ENCODE measurements at regions not wholly inside any gene's neighbourhood (a gene's known extent, or its start where the extent isn't known, plus 50 kb on each side); places are given as distances from the start of the nearest gene placed in this dataset.

- Mint-ChIP-seq H3K4me3 (no peak overlapping the region), H3K4me1 (peaks cover 4% of the 10 kb centered on the region), H3K9me3 (peaks cover 0 to 7% (median 4%) of the 10 kb centered on the region in 7 donors), H3K27me3 (ENCODE audit: low read depth in 3 of 3) (peaks cover 0 to 4% (median 2%) of the 10 kb centered on the region in 3 donors), H3K27ac (no peak overlapping the region), H3K36me3 (no peaks in the 10 kb centered on the region)
- TF ChIP-seq CTCF (IDR thresholded peaks at IDR 0.05) = no peak
- no peak overlapping the region for H3K9ac ChIP-seq (ENCODE audit: insufficient read depth, low read length, poor library complexity, severe bottlenecking)
- no peak overlapping the region for H2AFZ ChIP-seq (ENCODE audit: insufficient read depth, low read depth, low read length, poor library complexity, severe bottlenecking)
- H3K79me2 ChIP-seq (ENCODE audit: insufficient read depth, low read length) = no peaks in the 10 kb centered on the region
- H3K9me3 ChIP-seq (replicated peaks in 1 of 2; ENCODE audit: control insufficient read depth in 1 of 2, insufficient read depth in 1 of 2, low read length in 2 of 2) = peaks cover 0 to 6% of the 10 kb centered on the region in 2 donors
- H3K27ac ChIP-seq (ENCODE audit: low read depth in 1 of 2, low read length in 2 of 2) = no peak overlapping the region
- H3K4me1 ChIP-seq (ENCODE audit: control insufficient read depth in 1 of 2, insufficient read depth in 2 of 2, low read length in 2 of 2) = no peaks in the 10 kb centered on the region
- 100% methylated on average over 1 of the region's 2 CpGs for WGBS (ENCODE audit: insufficient coverage)
- DNase-seq = no peak
- H3K4me2 ChIP-seq (replicated peaks; ENCODE audit: extremely low read depth, low read length, poor library complexity, severe bottlenecking) = no peak overlapping the region
- H3K36me3 ChIP-seq (replicated peaks in 1 of 2; ENCODE audit: control insufficient read depth in 1 of 2, insufficient read depth in 2 of 2, low read length in 2 of 2) = no peaks in the 10 kb centered on the region
- intact Hi-C loops (cut with micrococcal nuclease) = no loop called here
- no peaks in the 10 kb centered on the region for H3K27me3 ChIP-seq (ENCODE audit: control insufficient read depth in 2 of 2, insufficient read depth in 2 of 2, low read length in 2 of 2)
- no peaks in the 10 kb centered on the region for H4K20me1 ChIP-seq (ENCODE audit: insufficient read depth, low read length)
- no peak overlapping the region for H3K4me3 ChIP-seq (replicated peaks in 1 of 3; ENCODE audit: low read depth in 2 of 3, low read length in 3 of 3)
Measured at GRCh38 chr3:94206291-94206690, 143.4 kb downstream of the NSUN3 start.

- Histone ChIP-seq H2AFZ (ENCODE audit: insufficient read depth, low read depth, low read length, poor library complexity, severe bottlenecking) (no peak overlapping the region), H3K27me3 (ENCODE audit: control insufficient read depth in 2 of 2, insufficient read depth in 2 of 2, low read length in 2 of 2) (no peaks in the 10 kb centered on the region), H3K27ac (ENCODE audit: low read depth in 1 of 2, low read length in 2 of 2) (no peak overlapping the region), H3K9ac (ENCODE audit: insufficient read depth, low read length, poor library complexity, severe bottlenecking) (no peak overlapping the region), H3K4me2 (replicated peaks; ENCODE audit: extremely low read depth, low read length, poor library complexity, severe bottlenecking) (no peak overlapping the region), H4K20me1 (ENCODE audit: insufficient read depth, low read length) (no peaks in the 10 kb centered on the region), H3K4me1 (ENCODE audit: control insufficient read depth in 1 of 2, insufficient read depth in 2 of 2, low read length in 2 of 2) (no peaks in the 10 kb centered on the region), H3K36me3 (replicated peaks in 1 of 2; ENCODE audit: control insufficient read depth in 1 of 2, insufficient read depth in 2 of 2, low read length in 2 of 2) (no peaks in the 10 kb centered on the region), H3K9me3 (replicated peaks in 1 of 2; ENCODE audit: control insufficient read depth in 1 of 2, insufficient read depth in 1 of 2, low read length in 2 of 2) (no peaks in the 10 kb centered on the region), H3K79me2 (ENCODE audit: insufficient read depth, low read length) (no peaks in the 10 kb centered on the region), H3K4me3 (replicated peaks in 1 of 3; ENCODE audit: low read depth in 2 of 3, low read length in 3 of 3) (no peak overlapping the region)
- WGBS (ENCODE audit: insufficient coverage) = no CpG with 5 or more reads among the region's 1 CpG
- peaks cover 0 to 8% (median 2%) of the 10 kb centered on the region in 7 donors for H3K9me3 Mint-ChIP-seq
- DNase-seq = no peak
- H3K4me1 Mint-ChIP-seq = peaks cover 4% of the 10 kb centered on the region
- intact Hi-C loops (cut with micrococcal nuclease) = no loop called here
- TF ChIP-seq CTCF (IDR thresholded peaks at IDR 0.05) = no peak
- peaks cover 0 to 2% (median 0%) of the 10 kb centered on the region in 3 donors for H3K27me3 Mint-ChIP-seq (ENCODE audit: low read depth in 3 of 3)
- H3K4me3 Mint-ChIP-seq = no peak overlapping the region
- H3K36me3 Mint-ChIP-seq = no peaks in the 10 kb centered on the region
- H3K27ac Mint-ChIP-seq = no peak overlapping the region
Measured at GRCh38 chr3:94210256-94210655, 147.4 kb downstream of the NSUN3 start.

Measured in CD14-positive monocyte (primary cell).